ENCODE measurements at regions not wholly inside any gene's neighbourhood (a gene's known extent, or its start where the extent isn't known, plus 50 kb on each side); places are given as distances from the start of the nearest gene placed in this dataset.

GRCh38 chr15:70208332-70208731 lies 110.6 kb upstream of the TLE3 start:
- H3K4me1 Mint-ChIP-seq (ENCODE audit: low read depth) = no peaks in the 10 kb centered on the region
- DNase-seq = no peak
- no peak overlapping the region for H3K4me3 Mint-ChIP-seq
- no peaks in the 10 kb centered on the region for H3K9me3 Mint-ChIP-seq
- POLR2A ChIA-PET = no interaction called here
- intact Hi-C loops (cut with micrococcal nuclease) = no loop called here
- CTCF ChIA-PET = interaction anchor here (1.0 to 1.5 kb wide), 2 partner anchors 8 to 46 kb away, joined by 3 read pairs; no protein-coding TSS in a partner anchor
- H3K27ac Mint-ChIP-seq = no peak overlapping the region
- no peaks in the 10 kb centered on the region for H3K36me3 Mint-ChIP-seq
- H3K27me3 Mint-ChIP-seq = no peaks in the 10 kb centered on the region

GRCh38 chr15:70206668-70207067 lies 109.0 kb upstream of the TLE3 start:
- no peak overlapping the region for H3K4me3 Mint-ChIP-seq
- intact Hi-C loops (cut with micrococcal nuclease) = no loop called here
- no peaks in the 10 kb centered on the region for H3K36me3 Mint-ChIP-seq
- no peaks in the 10 kb centered on the region for H3K4me1 Mint-ChIP-seq (ENCODE audit: low read depth)
- no peaks in the 10 kb centered on the region for H3K27me3 Mint-ChIP-seq
- H3K27ac Mint-ChIP-seq = no peak overlapping the region
- ChIA-PET POLR2A (no interaction called here), CTCF (no interaction called here)
- no peak for DNase-seq
- H3K9me3 Mint-ChIP-seq = no peaks in the 10 kb centered on the region

- H3K36me3 Mint-ChIP-seq = no peaks in the 10 kb centered on the region
- no peaks in the 10 kb centered on the region for H3K4me1 Mint-ChIP-seq (ENCODE audit: low read depth)
- CTCF ChIA-PET = no interaction called here
- POLR2A ChIA-PET = no interaction called here
- H3K27ac Mint-ChIP-seq = no peak overlapping the region
- H3K9me3 Mint-ChIP-seq = no peaks in the 10 kb centered on the region
- intact Hi-C loops (cut with micrococcal nuclease) = no loop called here
- no peak for DNase-seq
- no peaks in the 10 kb centered on the region for H3K27me3 Mint-ChIP-seq
- no peak overlapping the region for H3K4me3 Mint-ChIP-seq
Observed at GRCh38 chr15:70204652-70205051, 106.9 kb upstream of the TLE3 start.

GRCh38 chr15:70203981-70204560 lies 106.4 kb upstream of the TLE3 start:
- H3K4me1 Mint-ChIP-seq (ENCODE audit: low read depth) = no peaks in the 10 kb centered on the region
- POLR2A ChIA-PET = no interaction called here
- no peaks in the 10 kb centered on the region for H3K36me3 Mint-ChIP-seq
- no peak for DNase-seq
- intact Hi-C loops (cut with micrococcal nuclease) = no loop called here
- CTCF ChIA-PET = no interaction called here
- H3K9me3 Mint-ChIP-seq = no peaks in the 10 kb centered on the region
- no peaks in the 10 kb centered on the region for H3K27me3 Mint-ChIP-seq
- no peak overlapping the region for H3K27ac Mint-ChIP-seq
- H3K4me3 Mint-ChIP-seq = no peak overlapping the region

GRCh38 chr15:70202756-70203155 lies 105.0 kb upstream of the TLE3 start:
- POLR2A ChIA-PET = no interaction called here
- DNase-seq = no peak
- no peak overlapping the region for H3K27ac Mint-ChIP-seq
- intact Hi-C loops (cut with micrococcal nuclease) = no loop called here
- CTCF ChIA-PET = no interaction called here
- H3K27me3 Mint-ChIP-seq = no peaks in the 10 kb centered on the region
- H3K4me3 Mint-ChIP-seq = no peak overlapping the region
- no peaks in the 10 kb centered on the region for H3K9me3 Mint-ChIP-seq
- H3K36me3 Mint-ChIP-seq = no peaks in the 10 kb centered on the region
- H3K4me1 Mint-ChIP-seq (ENCODE audit: low read depth) = no peaks in the 10 kb centered on the region

GRCh38 chr15:70201425-70201775 lies 103.7 kb upstream of the TLE3 start:
- intact Hi-C loops (cut with micrococcal nuclease) = no loop called here
- peaks cover 9% of the 10 kb centered on the region for H3K4me1 Mint-ChIP-seq (ENCODE audit: low read depth)
- H3K27me3 Mint-ChIP-seq = no peaks in the 10 kb centered on the region
- H3K27ac Mint-ChIP-seq = no peak overlapping the region
- ChIA-PET POLR2A (no interaction called here), CTCF (no interaction called here)
- no peaks in the 10 kb centered on the region for H3K36me3 Mint-ChIP-seq
- H3K9me3 Mint-ChIP-seq = no peaks in the 10 kb centered on the region
- DNase-seq = no peak
- H3K4me3 Mint-ChIP-seq = no peak overlapping the region

- Mint-ChIP-seq H3K9me3 (no peaks in the 10 kb centered on the region), H3K4me1 (ENCODE audit: low read depth) (peaks cover 11% of the 10 kb centered on the region), H3K27ac (no peak overlapping the region), H3K36me3 (no peaks in the 10 kb centered on the region), H3K27me3 (no peaks in the 10 kb centered on the region), H3K4me3 (no peak overlapping the region)
- no peak for DNase-seq
- ChIA-PET CTCF (no interaction called here), POLR2A (no interaction called here)
- intact Hi-C loops (cut with micrococcal nuclease) = no loop called here
Observed at GRCh38 chr15:70200511-70201424, 103.1 kb upstream of the TLE3 start.

- H3K9me3 Mint-ChIP-seq = no peaks in the 10 kb centered on the region
- no peak overlapping the region for H3K27ac Mint-ChIP-seq
- CTCF ChIA-PET = interaction anchor here (0.9 kb wide), 1 partner anchor 9 kb away, joined by 3 read pairs; no protein-coding TSS in a partner anchor
Observed at GRCh38 chr15:70199540-70200410, 102.1 kb upstream of the TLE3 start.

GRCh38 chr15:70199124-70199482 lies 101.4 kb upstream of the TLE3 start:
- H3K4me1 Mint-ChIP-seq (ENCODE audit: low read depth) = peaks cover 11% of the 10 kb centered on the region

More at GRCh38 chr15:70199540-70200410, 102.1 kb upstream of the TLE3 start:
- no peaks in the 10 kb centered on the region for H3K36me3 Mint-ChIP-seq
- H3K27me3 Mint-ChIP-seq = no peaks in the 10 kb centered on the region
- POLR2A ChIA-PET = no interaction called here
- peaks cover 11% of the 10 kb centered on the region for H3K4me1 Mint-ChIP-seq (ENCODE audit: low read depth)
- no peak for DNase-seq
- intact Hi-C loops (cut with micrococcal nuclease) = no loop called here
- H3K4me3 Mint-ChIP-seq = no peak overlapping the region

GRCh38 chr15:70198441-70199123 lies 100.9 kb upstream of the TLE3 start:
- no peak for DNase-seq
- H3K27me3 Mint-ChIP-seq = no peaks in the 10 kb centered on the region
- POLR2A ChIA-PET = no interaction called here
- intact Hi-C loops (cut with micrococcal nuclease) = no loop called here
- H3K36me3 Mint-ChIP-seq = no peaks in the 10 kb centered on the region
- no peak overlapping the region for H3K4me3 Mint-ChIP-seq
- peaks cover 11% of the 10 kb centered on the region for H3K4me1 Mint-ChIP-seq (ENCODE audit: low read depth)
- no peak overlapping the region for H3K27ac Mint-ChIP-seq
- no peaks in the 10 kb centered on the region for H3K9me3 Mint-ChIP-seq
- CTCF ChIA-PET = no interaction called here

More at GRCh38 chr15:70199124-70199482, 101.4 kb upstream of the TLE3 start:
- no peak for DNase-seq
- ChIA-PET CTCF (no interaction called here), POLR2A (no interaction called here)
- no peak overlapping the region for H3K4me3 Mint-ChIP-seq
- no peaks in the 10 kb centered on the region for H3K9me3 Mint-ChIP-seq
- no peak overlapping the region for H3K27ac Mint-ChIP-seq
- no peaks in the 10 kb centered on the region for H3K36me3 Mint-ChIP-seq
- no peaks in the 10 kb centered on the region for H3K27me3 Mint-ChIP-seq
- intact Hi-C loops (cut with micrococcal nuclease) = no loop called here

- Mint-ChIP-seq H3K27me3 (no peaks in the 10 kb centered on the region), H3K4me1 (ENCODE audit: low read depth) (peaks cover 11% of the 10 kb centered on the region), H3K4me3 (no peak overlapping the region), H3K27ac (no peak overlapping the region), H3K9me3 (no peaks in the 10 kb centered on the region), H3K36me3 (no peaks in the 10 kb centered on the region)
- ChIA-PET CTCF (no interaction called here), POLR2A (no interaction called here)
- intact Hi-C loops (cut with micrococcal nuclease) = no loop called here
- DNase-seq = no peak
Observed at GRCh38 chr15:70197945-70198361, 100.2 kb upstream of the TLE3 start.

- no peak for DNase-seq
- intact Hi-C loops (cut with micrococcal nuclease) = no loop called here
- ChIA-PET CTCF (no interaction called here), POLR2A (no interaction called here)
- Mint-ChIP-seq H3K9me3 (no peaks in the 10 kb centered on the region), H3K27ac (peak overlapping the region; percentile 64), H3K4me3 (no peak overlapping the region), H3K36me3 (no peaks in the 10 kb centered on the region), H3K27me3 (no peaks in the 10 kb centered on the region), H3K4me1 (ENCODE audit: low read depth) (peaks cover 11% of the 10 kb centered on the region)
Observed at GRCh38 chr15:70197318-70197944, 99.7 kb upstream of the TLE3 start.
